AG09319 (cell line): ENCODE measurements at regions not wholly inside any gene's neighbourhood (a gene's known extent, or its start where the extent isn't known, plus 50 kb on each side); places are given as distances from the start of the nearest gene placed in this dataset.
"Not testable (repeated sequence)": the region's sequence is repeated elsewhere in the genome, so short reads cannot be mapped to it uniquely, and the experiment has no call there.

Source experiments
- DNase-seq: peaks from one replicate; pipeline ENCODE4 v3.0.0-alpha.2; 2010; ENCODE audit warnings: low read depth; ENCODE audit errors: extremely low read depth
- TF ChIP-seq, protein P1 (sequence below): IDR thresholded peaks from 2 replicates; pipeline ENCODE4 v1.5.1; 2011; ENCODE audit warnings: low read depth, mild to moderate bottlenecking, inconsistent platforms, low read length, moderate library complexity

GRCh38 chr1:78203410-78203982 lies 157.7 kb downstream of the GIPC2 start:
- not testable (repeated sequence) for DNase-seq

DNA sequence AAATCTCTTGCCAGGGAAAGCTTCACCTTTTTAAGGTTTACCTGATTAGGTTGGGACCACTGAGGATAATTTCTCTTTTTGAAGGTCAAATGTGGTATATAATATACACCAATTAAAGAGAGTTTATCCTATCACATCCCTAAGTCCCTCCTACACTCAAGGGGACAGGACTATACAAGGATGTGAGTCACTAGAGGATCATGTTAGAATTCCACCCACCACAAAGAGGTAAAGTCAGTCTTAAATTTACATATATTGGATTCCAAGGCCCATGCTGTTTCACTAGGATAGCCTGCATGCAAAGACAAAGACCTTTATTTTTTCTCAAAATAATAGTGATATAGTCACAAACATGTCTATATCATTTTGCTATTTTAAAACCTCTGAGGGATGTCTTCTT lies 164.4 kb downstream of the GIPC2 start:
- DNase-seq, result no peak

DNA sequence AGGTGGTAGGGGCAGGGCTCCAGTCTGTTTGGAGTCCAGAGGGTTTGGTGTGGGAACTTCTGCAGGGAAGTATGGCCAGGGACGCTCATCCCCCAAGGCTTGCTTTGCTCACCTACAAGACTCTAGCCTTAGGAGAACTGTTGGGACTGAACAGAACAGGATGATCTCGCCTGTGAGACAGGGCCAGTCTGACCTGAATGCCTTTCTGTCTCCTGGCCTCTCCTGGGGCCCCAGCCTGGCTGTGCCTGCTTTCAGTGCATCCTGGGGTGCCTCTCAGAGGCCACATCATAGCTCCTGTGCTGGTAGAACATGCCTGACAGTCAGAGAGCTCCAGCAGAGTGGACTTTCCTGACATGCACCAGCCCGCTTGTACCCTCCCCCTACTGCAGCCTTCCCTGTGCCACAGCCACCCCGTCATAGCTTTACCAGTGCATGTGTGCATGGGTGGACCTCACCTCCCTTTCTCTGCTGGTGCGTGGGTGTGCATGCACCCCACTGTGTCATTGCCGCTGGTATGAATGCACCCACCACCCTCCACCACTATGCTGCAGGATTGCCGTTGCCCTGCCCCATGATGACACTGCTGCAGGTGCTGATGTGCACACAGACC lies 165.8 kb downstream of the GIPC2 start:
- no peak for DNase-seq
- TF ChIP-seq, protein P1, sequence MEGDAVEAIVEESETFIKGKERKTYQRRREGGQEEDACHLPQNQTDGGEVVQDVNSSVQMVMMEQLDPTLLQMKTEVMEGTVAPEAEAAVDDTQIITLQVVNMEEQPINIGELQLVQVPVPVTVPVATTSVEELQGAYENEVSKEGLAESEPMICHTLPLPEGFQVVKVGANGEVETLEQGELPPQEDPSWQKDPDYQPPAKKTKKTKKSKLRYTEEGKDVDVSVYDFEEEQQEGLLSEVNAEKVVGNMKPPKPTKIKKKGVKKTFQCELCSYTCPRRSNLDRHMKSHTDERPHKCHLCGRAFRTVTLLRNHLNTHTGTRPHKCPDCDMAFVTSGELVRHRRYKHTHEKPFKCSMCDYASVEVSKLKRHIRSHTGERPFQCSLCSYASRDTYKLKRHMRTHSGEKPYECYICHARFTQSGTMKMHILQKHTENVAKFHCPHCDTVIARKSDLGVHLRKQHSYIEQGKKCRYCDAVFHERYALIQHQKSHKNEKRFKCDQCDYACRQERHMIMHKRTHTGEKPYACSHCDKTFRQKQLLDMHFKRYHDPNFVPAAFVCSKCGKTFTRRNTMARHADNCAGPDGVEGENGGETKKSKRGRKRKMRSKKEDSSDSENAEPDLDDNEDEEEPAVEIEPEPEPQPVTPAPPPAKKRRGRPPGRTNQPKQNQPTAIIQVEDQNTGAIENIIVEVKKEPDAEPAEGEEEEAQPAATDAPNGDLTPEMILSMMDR, result no peak

More for the DNA sequence above, 164.4 kb downstream of the GIPC2 start:
- TF ChIP-seq, protein P1, result no peak

- TF ChIP-seq, protein P1, result no peak
- DNase-seq, result no peak
These were observed 168.6 kb downstream of the GIPC2 start for GRCh38 chr1:78214334-78214733.

DNA sequence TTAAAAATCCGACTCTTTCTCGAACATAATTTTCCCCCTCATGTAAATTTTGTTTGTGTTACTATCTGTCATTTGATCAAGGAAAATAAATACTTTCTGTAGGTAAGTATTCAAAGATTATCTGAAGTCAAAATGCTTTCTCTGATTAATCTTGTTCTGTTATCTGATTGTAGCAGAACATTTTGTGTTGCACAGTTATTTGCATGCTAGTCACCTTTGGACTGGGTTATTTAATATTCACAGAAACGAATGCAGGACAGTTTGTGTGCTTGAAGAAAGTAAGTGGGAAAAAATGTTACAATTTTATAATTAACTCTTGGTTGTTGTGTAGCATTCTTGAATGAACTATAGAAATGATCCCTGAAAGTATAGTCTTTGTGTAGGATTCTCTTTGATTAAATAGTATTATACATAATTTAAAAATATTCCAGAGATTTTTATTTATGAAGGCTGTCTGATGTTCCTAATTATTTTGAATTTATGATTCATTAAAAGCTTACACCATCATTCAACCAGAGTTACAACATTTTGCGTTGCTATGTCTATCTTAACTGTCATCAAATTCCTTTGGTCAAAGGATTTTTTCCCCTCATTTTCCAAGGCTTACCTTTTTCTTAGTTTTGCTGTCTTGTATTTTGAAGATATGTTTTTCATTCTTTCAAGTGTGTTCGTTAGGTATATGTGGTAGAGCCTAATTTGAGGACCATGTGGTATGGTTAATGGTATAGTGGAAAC lies 176.6 kb downstream of the GIPC2 start:
- TF ChIP-seq, protein P1, result no peak

DNA sequence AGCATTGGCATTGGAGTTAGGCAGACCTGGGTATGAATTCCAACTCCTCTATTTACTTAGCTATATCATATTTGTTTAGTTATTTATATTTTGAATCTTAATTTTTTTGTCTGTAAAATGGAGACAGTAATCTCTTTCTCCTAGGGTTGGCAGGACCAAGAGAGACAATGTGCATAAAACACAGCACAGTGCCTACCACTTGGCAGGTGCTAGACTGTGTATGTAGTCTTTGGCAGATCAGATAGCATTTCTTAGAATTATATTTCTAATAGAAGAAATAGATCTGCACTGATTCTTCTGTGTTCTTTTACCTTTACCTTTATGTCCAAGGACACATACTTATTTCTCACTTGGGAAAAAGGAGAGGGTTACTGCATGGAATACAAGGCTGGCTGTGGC lies 177.2 kb downstream of the GIPC2 start:
- DNase-seq, result no peak
- TF ChIP-seq, protein P1, result no peak

More for the DNA sequence above, 176.6 kb downstream of the GIPC2 start:
- DNase-seq, result no peak

- DNase-seq, result no peak
- TF ChIP-seq, protein P1, result no peak
These were observed 177.8 kb downstream of the GIPC2 start for GRCh38 chr1:78223417-78224215.
